SK-N-SH (cell line): ENCODE measurements at regions not wholly inside any gene's neighbourhood (a gene's known extent, or its start where the extent isn't known, plus 50 kb on each side); places are given as distances from the start of the nearest gene placed in this dataset.

ENCODE experiments used
- CTCF ChIA-PET: fragments of 300-600, 350-600 bp; formaldehyde crosslinking; extraction: SDS; loops from one replicate; lab custom pipeline; 2021; lab: Yijun Ruan, JAX
- POLR2A ChIA-PET: fragments of 350-600 bp; sonication (Branson Sonifier 250); formaldehyde crosslinking; extraction: SDS; loops from one replicate; lab custom pipeline; 2020; ENCODE audit warnings: antibody characterized with exemption, inconsistent platforms; lab: Yijun Ruan, JAX
- DNase-seq: peaks from one replicate; pipeline ENCODE4 v3.0.0; 2012
- H2AFZ ChIP-seq: fragments of 200-600 bp; sonication (generic); 2 replicates; pipeline ENCODE4 v1.8.1; 2016; ENCODE audit warnings: antibody characterized with exemption, mild to moderate bottlenecking, low read depth
- H3F3A ChIP-seq: fragments of 200-600 bp; sonication (generic); replicated peaks from 2 replicates; pipeline ENCODE3; 2016; ENCODE audit warnings: antibody characterized with exemption, mild to moderate bottlenecking; ENCODE audit not compliant: insufficient read depth
- H3K27ac ChIP-seq, 2 experiments: fragments of 200-500 bp in 1 of 2; fragments of 200-600 bp in 1 of 2; sonication (Bioruptor generic) in 1 of 2; sonication (generic), shearing (Covaris generic) in 1 of 2; 2 replicates each; pipeline versions ENCODE4 v1.5.1 to v1.6.1; 2014 to 2016; ENCODE audit warnings: low read depth in 2 of 2, inconsistent platforms in 1 of 2, low read length in 1 of 2, mild to moderate bottlenecking in 1 of 2, mixed read lengths in 1 of 2
- H3K27me3 ChIP-seq: fragments of 200-600 bp; sonication (generic), shearing (Covaris generic); 2 replicates; pipeline ENCODE4 v1.6.1; 2016; ENCODE audit warnings: mixed run types; ENCODE audit not compliant: insufficient read depth
- H3K36me3 ChIP-seq, 2 experiments: fragments of 200-500 bp in 1 of 2; fragments of 200-600 bp in 1 of 2; sonication (Bioruptor generic) in 1 of 2; sonication (generic) in 1 of 2; replicated peaks in 1 of 2; 2 replicates each; pipeline versions ENCODE3 to v1.5.1; 2014 to 2016; ENCODE audit warnings: low read length in 1 of 2, mild to moderate bottlenecking in 1 of 2; ENCODE audit not compliant: insufficient read depth in 2 of 2, control insufficient read depth in 1 of 2
- H3K4me1 ChIP-seq, 2 experiments: fragments of 200-500 bp in 1 of 2; fragments of 200-600 bp in 1 of 2; sonication (Bioruptor generic) in 1 of 2; sonication (generic), shearing (Covaris generic) in 1 of 2; 2 replicates each; pipeline versions ENCODE4 v1.5.1 to v1.6.1; 2014 to 2016; ENCODE audit warnings: low read depth in 1 of 2, low read length in 1 of 2, mixed run types in 1 of 2; ENCODE audit not compliant: insufficient read depth in 2 of 2, control insufficient read depth in 1 of 2
- H3K4me2 ChIP-seq: fragments of 200-600 bp; sonication (generic), shearing (Covaris generic); 2 replicates; pipeline ENCODE4 v1.6.1; 2017; ENCODE audit warnings: mixed run types
- H3K4me3 ChIP-seq, 2 experiments: fragments of 200-500 bp in 1 of 2; fragments of 200-600 bp in 1 of 2; sonication (Bioruptor generic) in 1 of 2; sonication (generic), shearing (Covaris generic) in 1 of 2; 2 replicates each; pipeline versions ENCODE4 v1.5.1 to v1.8.1; 2014 to 2016; ENCODE audit warnings: low read depth in 2 of 2, inconsistent platforms in 1 of 2, low read length in 1 of 2, mild to moderate bottlenecking in 1 of 2, mixed read lengths in 1 of 2, moderate library complexity in 1 of 2
- H3K79me2 ChIP-seq: fragments of 200-600 bp; sonication (generic); 2 replicates; pipeline ENCODE4 v1.8.1; 2017; ENCODE audit warnings: mild to moderate bottlenecking; ENCODE audit not compliant: insufficient read depth
- H3K9ac ChIP-seq: fragments of 200-600 bp; sonication (generic); 2 replicates; pipeline ENCODE4 v1.6.1; 2017; ENCODE audit warnings: mixed run types
- H3K9me2 ChIP-seq: fragments of 200-600 bp; sonication (generic); 2 replicates; pipeline ENCODE4 v1.6.1; 2017; ENCODE audit warnings: mixed run types
- H3K9me3 ChIP-seq: fragments of 200-600 bp; sonication (generic); 2 replicates; pipeline ENCODE4 v1.6.1; 2017; ENCODE audit warnings: mixed run types, mild to moderate bottlenecking, moderate library complexity
- H4K20me1 ChIP-seq: fragments of 200-600 bp; sonication (generic); 2 replicates; pipeline ENCODE4 v1.6.1; 2017; ENCODE audit warnings: mild to moderate bottlenecking, mixed run types; ENCODE audit not compliant: insufficient read depth
- CHD2 ChIP-seq: fragments of 150-350 bp; IDR thresholded peaks from 2 replicates; pipeline ENCODE4 v1.6.1; 2018; ENCODE audit warnings: low read length; ENCODE audit not compliant: partially characterized antibody
- CTCF ChIP-seq: fragments of 200-600 bp; sonication (generic); IDR thresholded peaks from 2 replicates; pipeline ENCODE4 v1.6.1; 2017; ENCODE audit warnings: antibody characterized with exemption, mild to moderate bottlenecking, moderate library complexity
- ELF1 ChIP-seq: IDR thresholded peaks from 2 replicates; pipeline ENCODE4 v1.4.0; 2012
- EZH2phosphoT487 ChIP-seq: fragments of 200-600 bp; sonication (generic); IDR thresholded peaks from 2 replicates; pipeline ENCODE4 v1.6.1; 2017; ENCODE audit warnings: low read depth, mixed run types, mild to moderate bottlenecking, antibody characterized with exemption, moderate library complexity, borderline replicate concordance
- GABPA ChIP-seq: IDR thresholded peaks from 2 replicates; pipeline ENCODE4 v1.4.0; 2012; ENCODE audit warnings: low read depth, mild to moderate bottlenecking
- JUND ChIP-seq: IDR thresholded peaks from 2 replicates; pipeline ENCODE4 v1.4.0; 2012
- NRF1 ChIP-seq: IDR thresholded peaks from 2 replicates; pipeline ENCODE4 v1.6.1; 2012; ENCODE audit warnings: low read depth, mild to moderate bottlenecking, low read length
- RCOR1 ChIP-seq: fragments of 150-350 bp; IDR thresholded peaks from 2 replicates; pipeline ENCODE4 v1.6.1; 2017; ENCODE audit warnings: antibody characterized with exemption, low read length
- RFX5 ChIP-seq: IDR thresholded peaks from 2 replicates; pipeline ENCODE4 v1.6.1; 2012; ENCODE audit warnings: mild to moderate bottlenecking, improper control_type of control experiment, low read length
- RXRA ChIP-seq: IDR thresholded peaks from 2 replicates; pipeline ENCODE4 v1.4.0; 2012; ENCODE audit warnings: low read depth, mild to moderate bottlenecking, borderline replicate concordance
- TAF1 ChIP-seq: IDR thresholded peaks from 2 replicates; pipeline ENCODE4 v1.6.1; 2012; ENCODE audit warnings: low read depth, mild to moderate bottlenecking, low read length, moderate library complexity, borderline replicate concordance
- TCF12 ChIP-seq: IDR thresholded peaks from 2 replicates; pipeline ENCODE4 v1.4.0; 2012
- TEAD4 ChIP-seq: IDR thresholded peaks from 2 replicates; pipeline ENCODE4 v1.4.0; 2012; ENCODE audit warnings: mild to moderate bottlenecking, borderline replicate concordance; ENCODE audit not compliant: insufficient read depth
- USF2 ChIP-seq: fragments of 150-350 bp; IDR thresholded peaks from 2 replicates; pipeline ENCODE4 v1.6.1; 2017; ENCODE audit warnings: antibody characterized with exemption, low read length, low read depth, borderline replicate concordance
- ZBTB33 ChIP-seq: IDR thresholded peaks from 2 replicates; pipeline ENCODE4 v1.4.0; 2012; ENCODE audit warnings: low read depth, borderline replicate concordance
- WGBS: methylation state at CpG from one replicate; pipeline ENCODE4 v1.1.6; 2017; ENCODE audit warnings: low lambda C conversion rate; 5-methylcytosine and 5-hydroxymethylcytosine counted together
- TF ChIP-seq, protein P1 (sequence below): IDR thresholded peaks from 2 replicates; pipeline ENCODE4 v1.6.1; 2012; ENCODE audit warnings: mild to moderate bottlenecking, low read depth, low read length, moderate library complexity

DNA sequence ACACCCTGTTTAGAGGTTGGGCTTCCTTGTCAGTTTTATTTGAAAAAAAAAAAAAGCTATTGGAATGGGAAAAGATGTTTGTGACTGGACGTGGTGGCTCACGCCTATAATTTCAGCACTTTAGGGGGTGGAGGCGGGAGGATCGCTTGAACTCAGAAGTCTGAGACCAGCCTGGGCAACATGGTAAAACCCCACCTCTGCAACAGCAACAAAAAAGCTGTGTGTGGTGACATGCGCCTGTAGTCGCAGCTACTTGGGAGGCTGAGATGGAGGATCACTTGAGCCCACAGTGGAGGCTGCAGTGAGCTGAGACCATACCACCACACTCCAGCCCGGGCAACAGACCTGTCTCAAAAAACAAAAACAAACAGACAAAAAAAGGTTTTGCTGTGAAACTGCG, 66.1 kb upstream of the SIAH1 start:
- no peak overlapping the region for H3K4me2 ChIP-seq
- no peaks in the 10 kb centered on the region for H3K9me3 ChIP-seq
- ChIA-PET POLR2A (no interaction called here), CTCF (no interaction called here)
- H2AFZ ChIP-seq: no peak overlapping the region
- H4K20me1 ChIP-seq: no peaks in the 10 kb centered on the region
- 99% methylated on average over 8 of the region's 8 CpGs for WGBS
- TF ChIP-seq TCF12: no peak
- no peak for TF ChIP-seq GABPA
- TF ChIP-seq CHD2: no peak
- no peak for TF ChIP-seq RXRA
- no peak for TF ChIP-seq NRF1
- TF ChIP-seq ZBTB33: no peak
- no peak for TF ChIP-seq CTCF
- TF ChIP-seq TAF1: no peak
- TF ChIP-seq USF2: no peak
- TF ChIP-seq, protein P1, sequence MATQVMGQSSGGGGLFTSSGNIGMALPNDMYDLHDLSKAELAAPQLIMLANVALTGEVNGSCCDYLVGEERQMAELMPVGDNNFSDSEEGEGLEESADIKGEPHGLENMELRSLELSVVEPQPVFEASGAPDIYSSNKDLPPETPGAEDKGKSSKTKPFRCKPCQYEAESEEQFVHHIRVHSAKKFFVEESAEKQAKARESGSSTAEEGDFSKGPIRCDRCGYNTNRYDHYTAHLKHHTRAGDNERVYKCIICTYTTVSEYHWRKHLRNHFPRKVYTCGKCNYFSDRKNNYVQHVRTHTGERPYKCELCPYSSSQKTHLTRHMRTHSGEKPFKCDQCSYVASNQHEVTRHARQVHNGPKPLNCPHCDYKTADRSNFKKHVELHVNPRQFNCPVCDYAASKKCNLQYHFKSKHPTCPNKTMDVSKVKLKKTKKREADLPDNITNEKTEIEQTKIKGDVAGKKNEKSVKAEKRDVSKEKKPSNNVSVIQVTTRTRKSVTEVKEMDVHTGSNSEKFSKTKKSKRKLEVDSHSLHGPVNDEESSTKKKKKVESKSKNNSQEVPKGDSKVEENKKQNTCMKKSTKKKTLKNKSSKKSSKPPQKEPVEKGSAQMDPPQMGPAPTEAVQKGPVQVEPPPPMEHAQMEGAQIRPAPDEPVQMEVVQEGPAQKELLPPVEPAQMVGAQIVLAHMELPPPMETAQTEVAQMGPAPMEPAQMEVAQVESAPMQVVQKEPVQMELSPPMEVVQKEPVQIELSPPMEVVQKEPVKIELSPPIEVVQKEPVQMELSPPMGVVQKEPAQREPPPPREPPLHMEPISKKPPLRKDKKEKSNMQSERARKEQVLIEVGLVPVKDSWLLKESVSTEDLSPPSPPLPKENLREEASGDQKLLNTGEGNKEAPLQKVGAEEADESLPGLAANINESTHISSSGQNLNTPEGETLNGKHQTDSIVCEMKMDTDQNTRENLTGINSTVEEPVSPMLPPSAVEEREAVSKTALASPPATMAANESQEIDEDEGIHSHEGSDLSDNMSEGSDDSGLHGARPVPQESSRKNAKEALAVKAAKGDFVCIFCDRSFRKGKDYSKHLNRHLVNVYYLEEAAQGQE: no peak
- no peak for TF ChIP-seq JUND
- TF ChIP-seq EZH2phosphoT487: no peak
- no peak for TF ChIP-seq RFX5
- TF ChIP-seq ELF1: no peak
- TF ChIP-seq TEAD4: no peak
- TF ChIP-seq RCOR1: no peak
- TF ChIP-seq, all 33 proteins: peak for 0
- H3K36me3 ChIP-seq: no peaks in the 10 kb centered on the region
- H3F3A ChIP-seq: no peaks in the 10 kb centered on the region
- no peak overlapping the region for H3K27ac ChIP-seq
- H3K79me2 ChIP-seq: no peaks in the 10 kb centered on the region
- H3K9ac ChIP-seq: no peak overlapping the region
- H3K4me1 ChIP-seq: no peaks in the 10 kb centered on the region
- H3K27me3 ChIP-seq: no peaks in the 10 kb centered on the region
- H3K4me3 ChIP-seq: no peak overlapping the region
- no peaks in the 10 kb centered on the region for H3K9me2 ChIP-seq
- no peak for DNase-seq
